ENCODE measurements at regions not wholly inside any gene's neighbourhood (a gene's known extent, or its start where the extent isn't known, plus 50 kb on each side); places are given as distances from the start of the nearest gene placed in this dataset.
A peak's percentile ranks its signal among the peaks of the same experiment; 100 is the strongest.

- TF ChIP-seq CTCF (conservative IDR thresholded peaks at IDR 0.05; ENCODE audit: low read length) (peak; percentile 79), EZH2phosphoT487 (IDR thresholded peaks at IDR 0.05; ENCODE audit: borderline replicate concordance, low read depth, low read length) (no peak)
These were observed 258.1 kb upstream of the NEIL3 start for GRCh38 chr4:177051473-177052060.
